Ovary (tissue), 3 donors: ENCODE measurements at regions not wholly inside any gene's neighbourhood (a gene's known extent, or its start where the extent isn't known, plus 50 kb on each side); places are given as distances from the start of the nearest gene placed in this dataset.

Source experiments
- CTCF ChIP-seq, 3 donors: fragments of 450-650 bp in 2 of 3; fragments of 200-600 bp in 1 of 3; IDR thresholded peaks; one replicate each; pipeline versions ENCODE4 v1.5.1 to v1.8.0; 2016 to 2022; ENCODE audit warnings: antibody characterized with exemption in 3 of 3, mild to moderate bottlenecking in 1 of 3
- POLR2A ChIP-seq: fragments of 450-650 bp; IDR thresholded peaks from one replicate; pipeline ENCODE4 v1.6.1; 2017; ENCODE audit warnings: antibody characterized with exemption, mild to moderate bottlenecking, moderate library complexity
- donor health status: DM: no; HTN: no; CAD: no.

GRCh38 chr2:136259551-136259950 is 141.6 kb upstream of the CXCR4 start:
- TF ChIP-seq CTCF (IDR thresholded peaks at IDR 0.05) (no peak), POLR2A (no peak)
